Activated CD8-positive, alpha-beta T cell treated with anti-CD3 and anti-CD28 coated beads for 36 hours (primary cell): ENCODE measurements at regions not wholly inside any gene's neighbourhood (a gene's known extent, or its start where the extent isn't known, plus 50 kb on each side); places are given as distances from the start of the nearest gene placed in this dataset.

Experiments
- ATAC-seq: fragments of 200-7000 bp; cut with Tn5 transposase; one replicate; pipeline ENCODE4 v1.10.0; 2021; ENCODE audit warnings: mild to moderate bottlenecking, moderate library complexity
- CTCF ChIA-PET: fragments of 350-600 bp; sonication (Branson Sonifier 250); formaldehyde crosslinking; loops from one replicate; lab custom pipeline; 2021; ENCODE audit warnings: antibody characterized with exemption; lab: Charles Lee
- POLR2A ChIA-PET: fragments of 350-600 bp; sonication (Branson Sonifier 250); formaldehyde crosslinking; loops from one replicate; lab custom pipeline; 2021; ENCODE audit warnings: antibody characterized with exemption; lab: Charles Lee
- DNase-seq: peaks from one replicate; pipeline ENCODE4 v3.0.0-alpha.2; 2020
- H3K27ac Mint-ChIP-seq: one replicate; pipeline ENCODE4 v1.8.0; 2021; ENCODE audit warnings: mild to moderate bottlenecking, mixed read lengths
- H3K27me3 Mint-ChIP-seq: one replicate; pipeline ENCODE4 v1.8.0; 2021; ENCODE audit warnings: mixed read lengths
- H3K36me3 Mint-ChIP-seq: one replicate; pipeline ENCODE4 v1.8.0; 2021; ENCODE audit warnings: low read depth, mixed read lengths
- H3K4me1 Mint-ChIP-seq: one replicate; pipeline ENCODE4 v1.8.0; 2021; ENCODE audit warnings: low read depth, mixed read lengths
- H3K4me3 Mint-ChIP-seq: one replicate; pipeline ENCODE4 v1.8.0; 2021; ENCODE audit warnings: mild to moderate bottlenecking, moderate library complexity, mixed read lengths
- H3K9me3 Mint-ChIP-seq: one replicate; pipeline ENCODE4 v1.8.0; 2021; ENCODE audit warnings: mixed read lengths
- intact Hi-C: fragments of 100-400 bp; cut with micrococcal nuclease; formaldehyde crosslinking; loops from one replicate; pipeline ENCODE4 v1.10.0; 2022
- TF ChIP-seq, protein P1 (sequence below): fragments of 200-600 bp; IDR thresholded peaks from one replicate; pipeline ENCODE4 v1.8.0; 2022; ENCODE audit warnings: antibody characterized with exemption, mild to moderate bottlenecking

DNA sequence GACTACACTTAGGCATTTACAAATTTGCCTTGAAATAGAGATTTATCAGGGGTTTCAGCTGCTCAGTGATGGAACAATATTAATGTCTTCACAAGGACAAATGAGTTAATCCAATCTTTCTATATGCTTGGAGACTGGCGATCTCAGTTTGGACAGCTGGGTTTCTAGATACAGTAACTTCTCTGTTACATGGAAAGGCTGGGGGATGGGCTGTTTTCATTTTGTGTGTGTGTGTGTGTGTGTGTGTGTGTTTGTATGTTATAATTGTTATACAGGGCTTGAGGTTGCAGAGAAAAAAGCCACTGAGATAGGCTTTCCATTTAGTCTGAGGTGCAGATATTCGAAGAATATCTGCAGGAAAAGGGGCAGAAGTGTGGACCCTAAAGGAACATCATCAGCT lies 359.3 kb upstream of the SALL1 start:
- Mint-ChIP-seq H3K4me1 (no peaks in the 10 kb centered on the region), H3K9me3 (peaks cover 10% of the 10 kb centered on the region), H3K27ac (no peak overlapping the region), H3K4me3 (no peak overlapping the region), H3K36me3 (no peaks in the 10 kb centered on the region), H3K27me3 (no peaks in the 10 kb centered on the region)
- CTCF ChIA-PET: interaction anchor here (1.1 kb wide), 1 partner anchor 216 kb away, joined by 3 read pairs; no protein-coding TSS in a partner anchor
- TF ChIP-seq, protein P1, sequence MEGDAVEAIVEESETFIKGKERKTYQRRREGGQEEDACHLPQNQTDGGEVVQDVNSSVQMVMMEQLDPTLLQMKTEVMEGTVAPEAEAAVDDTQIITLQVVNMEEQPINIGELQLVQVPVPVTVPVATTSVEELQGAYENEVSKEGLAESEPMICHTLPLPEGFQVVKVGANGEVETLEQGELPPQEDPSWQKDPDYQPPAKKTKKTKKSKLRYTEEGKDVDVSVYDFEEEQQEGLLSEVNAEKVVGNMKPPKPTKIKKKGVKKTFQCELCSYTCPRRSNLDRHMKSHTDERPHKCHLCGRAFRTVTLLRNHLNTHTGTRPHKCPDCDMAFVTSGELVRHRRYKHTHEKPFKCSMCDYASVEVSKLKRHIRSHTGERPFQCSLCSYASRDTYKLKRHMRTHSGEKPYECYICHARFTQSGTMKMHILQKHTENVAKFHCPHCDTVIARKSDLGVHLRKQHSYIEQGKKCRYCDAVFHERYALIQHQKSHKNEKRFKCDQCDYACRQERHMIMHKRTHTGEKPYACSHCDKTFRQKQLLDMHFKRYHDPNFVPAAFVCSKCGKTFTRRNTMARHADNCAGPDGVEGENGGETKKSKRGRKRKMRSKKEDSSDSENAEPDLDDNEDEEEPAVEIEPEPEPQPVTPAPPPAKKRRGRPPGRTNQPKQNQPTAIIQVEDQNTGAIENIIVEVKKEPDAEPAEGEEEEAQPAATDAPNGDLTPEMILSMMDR: no peak
- intact Hi-C loops: no loop called here
- POLR2A ChIA-PET: interaction anchor here (0.6 kb wide), 1 partner anchor 1466 kb away, joined by 3 read pairs; no protein-coding TSS in a partner anchor
- DNase-seq: no peak
- no peak for ATAC-seq

DNA sequence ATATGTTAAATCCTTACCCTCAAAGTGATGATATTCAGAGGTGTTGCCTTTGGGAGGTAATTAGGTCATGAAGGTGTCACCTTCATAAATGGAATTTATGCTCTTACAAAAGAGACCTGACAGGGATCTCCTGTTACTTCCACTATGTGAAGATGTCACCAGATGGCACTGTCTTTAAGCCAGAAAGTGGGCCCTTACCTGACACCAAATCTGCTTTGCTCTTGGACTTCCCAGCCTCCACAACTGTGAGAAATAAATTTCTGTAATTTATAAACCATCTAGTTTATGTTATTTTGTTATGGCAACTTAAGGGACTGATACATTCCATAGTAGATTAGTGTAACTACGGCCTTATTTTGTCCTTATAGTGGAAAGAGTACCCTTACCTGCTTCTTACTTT lies 358.3 kb upstream of the SALL1 start:
- TF ChIP-seq, protein P1: no peak
- H3K9me3 Mint-ChIP-seq: peaks cover 10% of the 10 kb centered on the region
- no peak overlapping the region for H3K4me3 Mint-ChIP-seq
- H3K4me1 Mint-ChIP-seq: no peaks in the 10 kb centered on the region
- POLR2A ChIA-PET: no interaction called here
- intact Hi-C loops: no loop called here
- DNase-seq (no peak), ATAC-seq (no peak)
- CTCF ChIA-PET: no interaction called here
- no peaks in the 10 kb centered on the region for H3K36me3 Mint-ChIP-seq
- H3K27me3 Mint-ChIP-seq: no peaks in the 10 kb centered on the region
- no peak overlapping the region for H3K27ac Mint-ChIP-seq

DNA sequence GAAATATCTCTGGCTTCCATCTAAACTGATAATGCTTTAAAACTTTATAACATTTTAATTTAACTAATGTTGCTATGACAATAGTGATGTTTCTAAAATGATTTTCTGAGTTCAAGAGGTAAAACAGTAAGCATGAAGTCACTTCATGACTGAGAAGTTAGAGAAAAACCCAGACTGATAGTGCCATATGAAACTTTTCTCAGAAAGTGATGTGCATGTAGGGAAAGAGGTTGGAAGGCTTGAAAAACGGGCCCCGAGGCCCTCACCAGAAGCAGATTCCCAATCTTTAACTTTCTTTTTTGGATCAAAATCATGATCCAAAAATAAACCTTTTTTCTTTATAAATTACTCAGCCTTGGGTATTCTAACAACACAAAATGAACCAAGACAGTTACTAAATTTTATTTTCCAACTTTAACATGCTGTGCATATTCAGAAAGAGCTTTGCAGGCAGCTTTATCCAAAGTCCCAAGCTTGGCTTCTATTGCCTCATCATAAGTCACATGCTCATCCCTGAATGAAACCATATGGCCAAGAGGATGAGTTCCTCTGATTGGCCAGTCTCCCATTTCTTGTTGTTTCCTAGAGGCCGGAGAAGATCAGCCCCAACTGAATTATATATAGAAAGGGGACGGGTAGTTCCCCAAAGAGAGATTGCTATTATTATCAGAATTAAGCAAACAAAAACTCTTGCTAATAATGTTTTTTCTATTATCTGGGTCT lies 357.6 kb upstream of the SALL1 start:
- no peak overlapping the region for H3K4me3 Mint-ChIP-seq
- POLR2A ChIA-PET: no interaction called here

DNA sequence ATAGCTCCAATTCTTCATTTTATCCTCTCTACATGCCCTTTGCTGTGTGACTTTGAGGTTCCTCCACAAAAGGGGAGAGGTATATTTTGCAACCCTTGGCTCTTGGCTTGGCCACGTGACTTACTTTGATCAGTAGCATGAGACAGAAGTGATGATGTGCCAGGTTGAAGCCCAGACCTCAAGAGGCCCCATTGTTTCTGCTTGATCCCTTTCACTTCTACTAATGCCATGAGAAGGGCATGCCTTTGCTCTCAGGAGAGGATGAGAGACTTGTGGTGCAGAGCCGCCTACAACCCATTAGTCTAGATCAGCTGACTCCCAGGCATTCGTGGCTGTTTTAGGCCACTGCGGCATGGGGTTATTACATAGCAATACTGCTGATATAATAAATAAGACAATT lies 356.2 kb upstream of the SALL1 start:
- intact Hi-C loops: no loop called here
- Mint-ChIP-seq H3K27me3 (no peaks in the 10 kb centered on the region), H3K36me3 (no peaks in the 10 kb centered on the region), H3K9me3 (peaks cover 10% of the 10 kb centered on the region), H3K4me1 (no peaks in the 10 kb centered on the region), H3K4me3 (no peak overlapping the region), H3K27ac (no peak overlapping the region)
- ChIA-PET CTCF (no interaction called here), POLR2A (no interaction called here)
- ATAC-seq: no peak
- no peak for DNase-seq
- TF ChIP-seq, protein P1: no peak

More for the DNA sequence above, 357.6 kb upstream of the SALL1 start:
- Mint-ChIP-seq H3K36me3 (no peaks in the 10 kb centered on the region), H3K9me3 (peaks cover 10% of the 10 kb centered on the region), H3K27ac (no peak overlapping the region), H3K4me1 (no peaks in the 10 kb centered on the region), H3K27me3 (no peaks in the 10 kb centered on the region)
- no peak for DNase-seq
- CTCF ChIA-PET: no interaction called here
- TF ChIP-seq, protein P1: no peak
- intact Hi-C loops: no loop called here
- no peak for ATAC-seq

DNA sequence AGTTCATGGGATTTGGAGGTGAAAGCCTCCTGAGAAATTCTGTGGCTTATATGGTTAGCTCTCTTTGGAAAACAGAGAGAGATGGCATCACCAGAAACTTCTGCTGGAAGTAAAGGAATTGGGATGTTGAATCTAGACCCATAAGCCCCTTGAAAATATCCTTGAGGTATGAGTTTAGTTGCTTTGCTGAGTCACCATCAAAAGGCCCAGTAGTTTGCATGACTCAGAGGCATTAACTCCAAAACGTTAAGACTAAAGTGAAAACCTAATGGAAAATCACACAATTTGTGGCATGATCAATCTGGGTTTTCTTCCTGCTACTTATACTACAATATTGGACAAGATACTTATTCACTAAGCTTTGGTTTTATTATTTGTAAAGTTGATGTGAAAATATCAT lies 349.2 kb upstream of the SALL1 start:
- peaks cover 2% of the 10 kb centered on the region for H3K9me3 Mint-ChIP-seq
- ChIA-PET POLR2A (no interaction called here), CTCF (no interaction called here)
- no peak overlapping the region for H3K4me3 Mint-ChIP-seq
- TF ChIP-seq, protein P1: no peak
- ATAC-seq (no peak), DNase-seq (no peak)
- no peaks in the 10 kb centered on the region for H3K27me3 Mint-ChIP-seq
- intact Hi-C loops: no loop called here
- H3K27ac Mint-ChIP-seq: no peak overlapping the region
- no peaks in the 10 kb centered on the region for H3K36me3 Mint-ChIP-seq
- H3K4me1 Mint-ChIP-seq: no peaks in the 10 kb centered on the region
